ENCODE measurements at regions not wholly inside any gene's neighbourhood (a gene's known extent, or its start where the extent isn't known, plus 50 kb on each side); places are given as distances from the start of the nearest gene placed in this dataset.

DNA sequence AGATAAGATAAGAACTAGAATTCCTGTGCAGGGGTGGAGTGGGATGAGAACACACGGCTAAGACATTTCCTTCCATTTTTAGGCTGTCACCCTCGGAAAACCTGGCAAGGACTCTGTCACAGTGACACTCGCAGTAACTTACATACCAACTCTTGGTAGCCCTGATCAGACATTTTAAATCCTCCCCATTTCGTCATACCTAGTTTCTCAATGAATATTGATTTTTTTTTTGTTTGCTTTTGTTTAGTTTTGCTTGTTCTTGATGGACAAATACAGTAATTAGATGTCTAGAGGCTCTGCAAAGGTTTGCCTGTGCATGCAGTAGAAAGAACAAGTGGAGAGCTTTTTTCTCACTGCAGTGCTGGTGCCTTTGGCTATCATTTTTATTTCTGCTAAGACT is 213.0 kb upstream of the FAM83B start:
- no peak for DNase-seq (ENCODE audit: low read depth)
- no peak overlapping the region for H3K4me3 ChIP-seq (ENCODE audit: control insufficient read depth, low read depth, low read length)
- TF ChIP-seq, protein P1, sequence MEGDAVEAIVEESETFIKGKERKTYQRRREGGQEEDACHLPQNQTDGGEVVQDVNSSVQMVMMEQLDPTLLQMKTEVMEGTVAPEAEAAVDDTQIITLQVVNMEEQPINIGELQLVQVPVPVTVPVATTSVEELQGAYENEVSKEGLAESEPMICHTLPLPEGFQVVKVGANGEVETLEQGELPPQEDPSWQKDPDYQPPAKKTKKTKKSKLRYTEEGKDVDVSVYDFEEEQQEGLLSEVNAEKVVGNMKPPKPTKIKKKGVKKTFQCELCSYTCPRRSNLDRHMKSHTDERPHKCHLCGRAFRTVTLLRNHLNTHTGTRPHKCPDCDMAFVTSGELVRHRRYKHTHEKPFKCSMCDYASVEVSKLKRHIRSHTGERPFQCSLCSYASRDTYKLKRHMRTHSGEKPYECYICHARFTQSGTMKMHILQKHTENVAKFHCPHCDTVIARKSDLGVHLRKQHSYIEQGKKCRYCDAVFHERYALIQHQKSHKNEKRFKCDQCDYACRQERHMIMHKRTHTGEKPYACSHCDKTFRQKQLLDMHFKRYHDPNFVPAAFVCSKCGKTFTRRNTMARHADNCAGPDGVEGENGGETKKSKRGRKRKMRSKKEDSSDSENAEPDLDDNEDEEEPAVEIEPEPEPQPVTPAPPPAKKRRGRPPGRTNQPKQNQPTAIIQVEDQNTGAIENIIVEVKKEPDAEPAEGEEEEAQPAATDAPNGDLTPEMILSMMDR (conservative IDR thresholded peaks at IDR 0.05; ENCODE audit: control insufficient read depth, insufficient read depth, low read depth, low read length): no peak

DNA sequence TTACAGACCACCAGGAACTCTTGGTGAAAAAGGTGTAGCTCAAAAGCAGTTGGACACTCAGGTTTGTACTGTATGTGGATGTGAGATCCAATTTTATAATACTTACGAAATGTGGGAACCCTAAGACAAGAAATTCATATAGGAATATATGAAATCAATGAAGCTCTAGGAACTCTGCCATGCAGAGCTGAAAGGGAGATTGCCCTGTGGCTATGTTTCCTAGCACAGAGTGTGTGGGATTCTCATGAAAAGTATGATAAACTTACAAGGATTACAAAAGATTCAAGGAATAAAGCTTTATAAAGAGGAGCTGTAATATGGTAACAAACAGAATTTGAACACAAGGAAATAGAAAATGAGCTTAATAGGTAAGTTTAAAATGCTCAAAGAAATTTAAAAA is 205.7 kb upstream of the FAM83B start:
- H3K4me3 ChIP-seq (ENCODE audit: control insufficient read depth, low read depth, low read length): no peak overlapping the region
- DNase-seq (ENCODE audit: low read depth): no peak
- TF ChIP-seq, protein P1 (conservative IDR thresholded peaks at IDR 0.05; ENCODE audit: control insufficient read depth, insufficient read depth, low read depth, low read length): no peak

DNA sequence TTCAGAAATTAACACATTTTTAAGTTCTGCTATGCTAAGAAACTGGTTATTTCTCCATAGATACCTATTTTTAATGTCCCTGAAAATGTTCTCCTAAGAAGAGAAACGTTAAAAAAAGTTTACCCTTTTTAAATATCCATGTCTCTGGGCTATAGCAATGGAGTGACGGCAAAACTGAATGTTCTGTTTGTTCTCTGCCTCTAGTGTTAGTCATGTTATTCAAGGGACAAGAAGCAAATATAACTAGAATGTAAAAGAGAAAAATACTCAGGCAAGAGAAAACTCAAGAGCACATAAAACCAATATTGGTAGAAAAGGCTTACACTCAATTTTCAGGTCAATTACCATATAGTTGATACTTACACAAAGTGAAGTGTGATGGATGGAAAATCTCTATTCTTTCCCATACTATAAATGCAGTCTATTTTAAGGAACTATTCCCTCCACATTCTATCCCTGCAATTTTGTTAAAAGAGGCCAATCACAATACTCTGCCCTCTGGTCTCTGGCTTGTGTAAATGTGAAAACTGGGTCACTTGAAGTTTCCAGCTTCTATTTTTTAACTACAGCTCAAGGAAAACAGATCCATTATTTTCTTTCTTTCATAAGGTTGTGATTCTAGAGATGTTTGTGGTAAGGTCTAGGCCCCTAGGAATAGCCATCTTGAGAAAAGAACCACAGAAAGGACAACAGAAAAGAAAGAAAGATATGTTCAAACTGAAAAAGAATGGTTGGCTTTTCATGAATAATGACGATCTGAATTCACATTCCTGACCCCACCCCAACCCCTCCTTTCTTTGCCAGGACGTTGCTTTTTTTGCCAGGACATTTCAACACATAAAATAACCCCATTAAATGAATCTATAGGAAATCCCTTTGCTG is 200.3 kb upstream of the FAM83B start:
- peak; percentile 6 for DNase-seq (ENCODE audit: low read depth)
- TF ChIP-seq, protein P1 (conservative IDR thresholded peaks at IDR 0.05; ENCODE audit: control insufficient read depth, insufficient read depth, low read depth, low read length): no peak
- H3K4me3 ChIP-seq (ENCODE audit: control insufficient read depth, low read depth, low read length): no peak overlapping the region

DNA sequence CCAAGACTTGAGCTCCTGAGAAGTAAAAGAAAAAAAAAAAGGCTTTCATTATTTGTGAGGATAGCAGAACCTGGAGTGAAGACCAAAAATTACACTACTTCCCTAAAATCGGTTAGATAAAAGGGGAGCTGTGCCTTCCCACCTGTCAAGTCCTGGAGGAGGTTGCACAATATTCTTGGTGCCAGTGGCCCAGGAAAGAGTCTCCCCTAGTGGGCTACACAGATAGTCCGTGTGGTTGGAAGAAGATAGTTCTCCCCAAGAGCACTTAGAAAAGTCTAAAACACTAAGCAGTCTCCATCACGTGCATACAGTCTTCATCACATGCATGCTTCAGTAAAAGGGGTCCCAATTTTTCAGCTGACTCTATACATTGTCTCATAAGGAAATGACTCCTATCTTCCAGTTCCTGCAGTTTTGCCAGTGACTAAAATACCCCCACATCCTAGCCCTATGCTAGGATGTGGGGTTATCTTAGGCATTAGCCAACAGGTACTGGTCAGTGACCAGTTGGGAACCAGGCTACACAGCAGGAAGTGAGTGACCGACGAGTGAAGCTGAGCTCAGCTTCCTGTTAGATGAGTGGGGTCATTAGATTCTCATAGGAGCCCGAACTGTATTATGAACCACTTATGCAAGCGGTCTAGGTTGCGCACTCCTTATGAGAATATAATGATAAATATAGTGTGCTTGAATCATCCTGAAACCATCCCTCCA is 199.5 kb upstream of the FAM83B start:
- H3K4me3 ChIP-seq (ENCODE audit: control insufficient read depth, low read depth, low read length): no peak overlapping the region
- TF ChIP-seq, protein P1 (conservative IDR thresholded peaks at IDR 0.05; ENCODE audit: control insufficient read depth, insufficient read depth, low read depth, low read length): no peak
- no peak for DNase-seq (ENCODE audit: low read depth)

DNA sequence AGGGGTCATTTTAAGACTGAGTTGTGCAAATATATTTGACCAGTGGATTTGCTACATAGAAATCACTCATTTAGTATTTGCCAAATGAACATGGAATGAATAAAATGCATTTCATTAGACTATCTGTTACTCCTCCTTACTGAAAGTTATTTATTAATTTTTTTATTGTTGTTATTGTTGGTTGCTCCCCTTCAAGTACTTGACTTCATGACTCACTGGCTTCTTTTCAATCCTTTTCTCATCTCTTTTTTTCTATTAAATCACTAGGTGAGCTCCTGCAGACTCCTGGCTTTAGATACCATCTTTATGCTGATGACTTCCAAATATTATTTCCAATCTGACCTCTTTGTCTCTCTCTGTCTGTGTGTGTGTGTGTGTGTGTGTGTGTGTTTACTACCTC is 192.2 kb upstream of the FAM83B start:
- H3K4me3 ChIP-seq (ENCODE audit: control insufficient read depth, low read depth, low read length): no peak overlapping the region
- TF ChIP-seq, protein P1 (conservative IDR thresholded peaks at IDR 0.05; ENCODE audit: control insufficient read depth, insufficient read depth, low read depth, low read length): no peak

DNA sequence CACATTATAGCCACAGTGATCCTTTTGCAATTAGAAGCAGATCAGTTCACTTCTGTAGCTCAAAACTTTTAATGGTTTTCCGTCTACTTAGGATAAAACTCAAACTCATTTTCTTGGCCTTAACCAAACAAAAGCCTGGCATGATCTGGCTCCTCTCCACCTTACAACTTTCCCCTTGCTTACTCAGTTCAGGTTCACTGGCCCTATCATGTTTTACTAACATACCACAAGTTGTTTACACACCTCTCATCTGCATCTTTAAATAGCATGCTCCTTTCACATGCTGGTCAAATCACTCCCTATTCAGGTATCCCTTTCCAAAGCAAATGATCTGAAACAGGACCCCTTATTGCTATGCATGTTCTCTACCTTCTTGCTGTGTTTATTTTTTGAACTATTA is 191.4 kb upstream of the FAM83B start:
- H3K4me3 ChIP-seq (ENCODE audit: control insufficient read depth, low read depth, low read length): no peak overlapping the region
- no peak for DNase-seq (ENCODE audit: low read depth)
- TF ChIP-seq, protein P1 (conservative IDR thresholded peaks at IDR 0.05; ENCODE audit: control insufficient read depth, insufficient read depth, low read depth, low read length): no peak

More for the DNA sequence above, 192.2 kb upstream of the FAM83B start:
- DNase-seq (ENCODE audit: low read depth): no peak

All from fibroblast of mammary gland (primary cell).